AG04449 (cell line): ENCODE measurements at regions not wholly inside any gene's neighbourhood (a gene's known extent, or its start where the extent isn't known, plus 50 kb on each side); places are given as distances from the start of the nearest gene placed in this dataset.

Experiments
- CTCF ChIA-PET: fragments of 350-600 bp; formaldehyde crosslinking; extraction: SDS; loops from one replicate; lab custom pipeline; 2021; ENCODE audit warnings: antibody characterized with exemption; lab: Yijun Ruan, JAX
- POLR2A ChIA-PET: fragments of 400-600, 350-600 bp; formaldehyde crosslinking; extraction: SDS; loops from one replicate; lab custom pipeline; 2020; ENCODE audit warnings: antibody characterized with exemption, inconsistent platforms; lab: Yijun Ruan, JAX
- DNase-seq: peaks from one replicate; pipeline ENCODE4 v3.0.0-alpha.2; 2010; ENCODE audit warnings: low read depth, low spot score
- H3K4me3 ChIP-seq: 2 replicates; pipeline ENCODE4 v1.5.1; 2011; ENCODE audit warnings: low read depth, mild to moderate bottlenecking, control low read depth, low read length
- CTCF ChIP-seq: IDR thresholded peaks from one replicate; pipeline ENCODE4 v1.5.1; 2011; ENCODE audit warnings: mild to moderate bottlenecking, moderate library complexity, low read length, control low read depth, inconsistent platforms; ENCODE audit not compliant: insufficient read depth; ENCODE audit errors: missing control alignments

GRCh38 chr5:174448041-174448440 lies 276.3 kb upstream of the MSX2 start:
- DNase-seq = no peak
- no peak overlapping the region for H3K4me3 ChIP-seq
- ChIA-PET CTCF (no interaction called here), POLR2A (no interaction called here)
- no peak for TF ChIP-seq CTCF

GRCh38 chr5:174448662-174449061 lies 275.7 kb upstream of the MSX2 start:
- ChIA-PET CTCF (no interaction called here), POLR2A (no interaction called here)
- DNase-seq = no peak
- TF ChIP-seq CTCF = no peak
- H3K4me3 ChIP-seq = no peak overlapping the region

DNA sequence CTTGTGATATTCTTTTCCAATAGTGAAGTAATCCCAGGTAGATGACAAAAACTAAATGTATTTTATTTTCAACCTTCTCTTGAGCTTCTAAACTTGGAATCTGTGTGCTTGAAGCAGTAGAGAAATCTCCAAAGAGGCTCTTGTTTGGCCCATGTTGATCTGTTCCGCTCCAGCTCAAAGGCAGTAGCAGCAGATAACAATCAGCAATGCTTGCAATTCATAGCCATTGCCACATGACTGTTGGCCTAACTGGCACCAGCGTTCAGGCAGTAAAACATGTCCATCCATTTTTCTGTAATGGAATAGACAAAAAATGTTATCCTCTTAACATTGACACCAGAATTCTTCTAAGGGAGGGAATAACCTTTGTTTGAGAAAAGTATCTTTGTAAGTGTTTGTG lies 270.7 kb upstream of the MSX2 start:
- TF ChIP-seq CTCF = no peak
- no peak for DNase-seq
- H3K4me3 ChIP-seq = no peak overlapping the region
- ChIA-PET POLR2A (no interaction called here), CTCF (no interaction called here)

DNA sequence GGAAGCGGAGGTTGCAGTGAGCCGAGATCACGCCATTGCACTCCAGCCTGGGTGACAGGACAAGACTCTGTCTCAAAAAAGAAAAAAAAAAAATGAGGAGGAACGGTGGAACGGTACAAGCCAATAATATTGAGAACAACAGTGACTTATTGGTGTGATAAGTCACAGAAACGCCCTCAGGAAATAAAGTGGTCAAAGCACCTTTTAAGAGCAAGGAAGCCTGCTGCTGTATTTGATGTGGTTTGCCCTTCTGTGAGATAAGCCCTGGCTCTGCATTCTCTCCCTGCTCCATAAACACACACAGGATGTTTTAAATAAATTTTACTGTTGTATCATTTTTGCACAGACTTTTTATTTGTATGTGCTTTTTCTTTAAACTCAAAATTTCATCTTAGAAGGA lies 269.9 kb upstream of the MSX2 start:
- DNase-seq = no peak
- ChIA-PET CTCF (no interaction called here), POLR2A (no interaction called here)
- H3K4me3 ChIP-seq = no peak overlapping the region
- TF ChIP-seq CTCF = no peak

DNA sequence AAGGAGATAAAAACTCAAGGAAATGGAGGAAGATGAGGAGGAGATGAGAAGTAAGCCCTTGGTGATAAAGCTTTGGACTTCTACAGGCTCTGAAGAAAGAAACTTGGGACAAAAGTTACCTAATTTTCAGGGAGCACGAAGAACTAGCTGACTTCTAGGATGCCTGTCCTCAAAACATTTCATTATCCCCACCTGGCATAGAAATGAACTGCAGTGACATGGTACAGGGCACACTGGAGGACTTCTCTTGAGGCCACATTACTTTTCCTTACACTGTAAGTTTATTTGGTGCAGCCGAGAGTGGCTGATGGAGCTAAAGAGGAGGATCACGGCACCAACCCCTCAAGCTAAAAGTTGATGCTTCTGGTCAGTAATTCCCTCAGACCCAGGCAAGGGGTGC lies 269.5 kb upstream of the MSX2 start:
- ChIA-PET CTCF (no interaction called here), POLR2A (no interaction called here)

DNA sequence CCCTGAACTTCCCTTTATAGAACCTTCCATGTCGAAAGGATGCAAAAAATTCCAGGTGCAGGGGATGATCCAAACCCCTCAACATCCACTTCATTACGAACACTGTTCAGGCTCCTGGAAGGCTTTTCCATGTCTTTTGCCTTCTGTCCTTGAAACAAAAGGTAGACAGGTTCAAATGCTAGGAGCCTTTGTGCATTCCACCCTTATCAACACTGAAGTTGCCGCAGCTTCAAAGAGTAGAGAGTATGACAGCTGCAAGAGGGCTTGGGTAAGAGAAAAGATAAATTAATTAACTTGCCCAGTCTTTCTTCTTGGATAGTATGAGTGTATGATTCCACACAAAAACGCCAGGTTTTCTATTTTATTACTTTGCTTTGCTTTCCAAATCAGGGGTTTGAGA lies 269.1 kb upstream of the MSX2 start:
- ChIA-PET CTCF (no interaction called here), POLR2A (no interaction called here)
- no peak for DNase-seq
- TF ChIP-seq CTCF = no peak
- no peak overlapping the region for H3K4me3 ChIP-seq

More for the DNA sequence above, 269.5 kb upstream of the MSX2 start:
- DNase-seq = no peak
- no peak for TF ChIP-seq CTCF
- no peak overlapping the region for H3K4me3 ChIP-seq
